IMR-90 (cell line): ENCODE measurements at regions not wholly inside any gene's neighbourhood (a gene's known extent, or its start where the extent isn't known, plus 50 kb on each side); places are given as distances from the start of the nearest gene placed in this dataset.

Experiments used
- ATAC-seq: fragments of 200-7000 bp; cut with Tn5 transposase; 2 replicates; pipeline ENCODE4 v1.9.1; 2020; ENCODE audit warnings: low read depth, mild to moderate bottlenecking, moderate library complexity
- BruUV-seq: library from RNA; stranded (reverse); fragments of 400-500 nt; replicated peaks from 2 replicates; lab custom pipeline; 2021; lab: Mats Ljungman, UMichigan
- CTCF ChIA-PET: fragments of 300-600 bp; formaldehyde crosslinking; extraction: SDS; loops from one replicate; lab custom pipeline; 2021; ENCODE audit warnings: antibody characterized with exemption; lab: Yijun Ruan, JAX
- POLR2A ChIA-PET: fragments of 300-600 bp; sonication (Branson Sonifier 250); formaldehyde crosslinking; loops from one replicate; lab custom pipeline; 2022; ENCODE audit warnings: antibody characterized with exemption; ENCODE audit not compliant: unreplicated experiment; lab: Charles Lee
- DNase-seq: peaks from one replicate; pipeline ENCODE4 v3.0.0; 2013
- H2AFZ ChIP-seq: replicated peaks from 2 replicates; pipeline ENCODE3; 2013; ENCODE audit warnings: low read length, mild to moderate bottlenecking; ENCODE audit not compliant: poor library complexity
- H2AK5ac ChIP-seq: 2 replicates; pipeline ENCODE4 v1.6.1; 2013; ENCODE audit warnings: low read depth, low read length, inconsistent platforms
- H2AK9ac ChIP-seq: replicated peaks from 2 replicates; pipeline ENCODE3; 2013; ENCODE audit warnings: mild to moderate bottlenecking, low read depth, low read length, moderate library complexity; ENCODE audit not compliant: poor library complexity
- H2BK120ac ChIP-seq: 2 replicates; pipeline ENCODE4 v1.6.1; 2013; ENCODE audit warnings: low read depth, low read length, inconsistent platforms
- H2BK15ac ChIP-seq: 3 replicates; pipeline ENCODE4 v1.6.1; 2013; ENCODE audit warnings: low read depth, low read length, inconsistent platforms
- H2BK20ac ChIP-seq: 2 replicates; pipeline ENCODE4 v1.6.1; 2013; ENCODE audit warnings: low read depth, mild to moderate bottlenecking, inconsistent platforms, low read length, moderate library complexity
- H2BK5ac ChIP-seq: 2 replicates; pipeline ENCODE4 v1.6.1; 2013; ENCODE audit warnings: mild to moderate bottlenecking, low read depth, low read length, inconsistent platforms; ENCODE audit not compliant: poor library complexity, severe bottlenecking
- H3K14ac ChIP-seq: replicated peaks from 2 replicates; pipeline ENCODE4 v1.6.1; 2013; ENCODE audit warnings: low read depth, low read length, inconsistent platforms
- H3K18ac ChIP-seq: 2 replicates; pipeline ENCODE4 v1.6.1; 2013; ENCODE audit warnings: low read depth, low read length, control low read depth
- H3K23ac ChIP-seq: 2 replicates; pipeline ENCODE4 v1.6.1; 2013; ENCODE audit warnings: low read depth, low read length, inconsistent platforms
- H3K27ac ChIP-seq: 2 replicates; pipeline ENCODE4 v1.5.1; 2013; ENCODE audit warnings: mild to moderate bottlenecking, control low read depth, low read length; ENCODE audit not compliant: insufficient read depth
- H3K27me3 ChIP-seq: 2 replicates; pipeline ENCODE4 v1.6.1; 2013; ENCODE audit warnings: low read length; ENCODE audit not compliant: control insufficient read depth, insufficient read depth
- H3K36me3 ChIP-seq: 2 replicates; pipeline ENCODE4 v1.6.1; 2013; ENCODE audit warnings: low read length, mixed read lengths; ENCODE audit not compliant: control insufficient read depth, insufficient read depth
- H3K4ac ChIP-seq: 2 replicates; pipeline ENCODE4 v1.6.1; 2013; ENCODE audit warnings: low read depth, low read length, inconsistent platforms
- H3K4me1 ChIP-seq: 2 replicates; pipeline ENCODE4 v1.6.1; 2013; ENCODE audit warnings: low read length, mixed read lengths; ENCODE audit not compliant: control insufficient read depth, insufficient read depth
- H3K4me2 ChIP-seq: 2 replicates; pipeline ENCODE4 v1.6.1; 2013; ENCODE audit warnings: low read depth, mild to moderate bottlenecking, control low read depth, low read length, moderate library complexity
- H3K4me3 ChIP-seq: 2 replicates; pipeline ENCODE4 v1.5.1; 2013; ENCODE audit warnings: low read depth, mild to moderate bottlenecking, control low read depth, low read length, moderate library complexity; ENCODE audit not compliant: insufficient read depth
- H3K56ac ChIP-seq: 2 replicates; pipeline ENCODE4 v1.6.1; 2013; ENCODE audit warnings: low read length, inconsistent platforms; ENCODE audit not compliant: insufficient read depth; ENCODE audit errors: extremely low read depth
- H3K79me1 ChIP-seq, 2 experiments: 2 replicates each; pipeline ENCODE4 v1.6.1; 2013; ENCODE audit warnings: low read length in 2 of 2, inconsistent platforms in 1 of 2, low read depth in 1 of 2
- H3K9ac ChIP-seq: 2 replicates; pipeline ENCODE4 v1.6.1; 2013; ENCODE audit warnings: low read depth, low read length, control low read depth
- H3K9me1 ChIP-seq: 2 replicates; pipeline ENCODE4 v1.6.1; 2013; ENCODE audit warnings: low read length, inconsistent platforms; ENCODE audit not compliant: insufficient read depth
- H3K9me3 ChIP-seq: 2 replicates; pipeline ENCODE4 v1.6.1; 2013; ENCODE audit warnings: low read length; ENCODE audit not compliant: control insufficient read depth, insufficient read depth
- H4K20me1 ChIP-seq: 2 replicates; pipeline ENCODE4 v1.6.1; 2013; ENCODE audit warnings: low read length, inconsistent platforms; ENCODE audit not compliant: insufficient read depth
- H4K5ac ChIP-seq: 2 replicates; pipeline ENCODE4 v1.6.1; 2013; ENCODE audit warnings: mild to moderate bottlenecking, low read depth, low read length, control low read depth
- H4K8ac ChIP-seq, 2 experiments: 2 replicates each; pipeline ENCODE4 v1.6.1; 2013; ENCODE audit warnings: low read depth in 2 of 2, low read length in 2 of 2, control low read depth in 1 of 2, inconsistent platforms in 1 of 2
- H4K91ac ChIP-seq: 2 replicates; pipeline ENCODE4 v1.6.1; 2013; ENCODE audit warnings: low read depth, low read length, inconsistent platforms; ENCODE audit not compliant: insufficient read depth
- CEBPB ChIP-seq: IDR thresholded peaks from 2 replicates; pipeline ENCODE4 v1.6.1; 2012; ENCODE audit warnings: low read depth, low read length, improper control_type of control experiment
- MAZ ChIP-seq: IDR thresholded peaks from 2 replicates; pipeline ENCODE4 v1.6.1; 2012; ENCODE audit warnings: low read depth, mild to moderate bottlenecking, low read length, improper control_type of control experiment, moderate library complexity, borderline replicate concordance
- WGBS, 2 experiments: methylation state at CpG; one replicate each; pipeline versions ENCODE4 v1.1.5 to v1.1.7; 2013; ENCODE audit warnings: missing lambda C conversion rate in 2 of 2; ENCODE audit not compliant: insufficient read length in 1 of 2; ENCODE audit errors: extremely low coverage in 2 of 2; 5-methylcytosine and 5-hydroxymethylcytosine counted together
- dilution Hi-C: fragments of 300-500 bp; cut with HindIII; formaldehyde crosslinking; loops from one replicate; pipeline ENCODE4 v1.14.3; 2018; ENCODE audit warnings: low sequenced_read_pairs; ENCODE audit not compliant: unreplicated experiment
- in situ Hi-C: fragments of 300-500 bp; cut with MboI; formaldehyde crosslinking; loops from 3 replicates; pipeline ENCODE4 v1.14.3; 2019; ENCODE audit warnings: low sequenced_read_pairs, inconsistent platforms, mixed read lengths
- intact Hi-C: fragments of 100-400 bp; cut with micrococcal nuclease; formaldehyde crosslinking; loops from 2 replicates; pipeline ENCODE4 v1.10.0; 2022

DNA sequence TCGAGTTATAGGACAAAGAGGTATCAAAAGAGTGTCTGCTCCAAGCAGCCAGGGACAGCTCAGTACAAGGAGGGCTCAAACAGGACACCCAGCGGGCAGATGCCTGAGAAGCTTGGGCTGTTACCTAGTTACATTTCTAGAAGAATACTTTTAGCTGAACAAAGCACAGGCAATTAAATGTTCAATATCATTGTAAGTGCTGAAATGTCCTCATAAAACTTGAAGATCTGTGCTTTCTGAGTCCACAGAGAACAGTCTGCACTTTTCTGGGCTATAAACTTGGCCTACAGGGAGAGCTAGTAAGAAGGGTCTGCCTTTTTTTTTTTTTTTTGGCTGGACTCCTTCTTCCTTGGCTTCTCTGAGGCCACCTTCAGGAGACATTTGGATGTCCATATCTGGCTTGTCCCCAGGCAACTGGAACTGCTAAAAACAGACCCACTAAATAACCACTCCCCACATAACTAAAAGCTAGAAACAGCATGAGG, 123.2 kb downstream of the SLC16A9 start:
- 60% methylated on average over 1 of the region's 2 CpGs; no CpG with 5 or more reads in 1 of the 2 experiments for WGBS, 2 experiments
- Histone ChIP-seq H3K23ac (no peak overlapping the region), H3K27me3 (peaks cover 1% of the 10 kb centered on the region; the same call in 1 of the 2 replicates), H3K56ac (no peak overlapping the region), H3K9ac (no peak overlapping the region), H3K4me1 (no peaks in the 10 kb centered on the region), H3K4ac (no peak overlapping the region), H3K9me3 (no peaks in the 10 kb centered on the region), H2BK20ac (no peak overlapping the region), H3K4me2 (no peak overlapping the region), H3K9me1 (no peaks in the 10 kb centered on the region), H3K18ac (no peak overlapping the region), H2AK9ac (no peak overlapping the region), H3K79me1 (no peaks in the 10 kb centered on the region), H4K91ac (no peak overlapping the region), H3K14ac (no peak overlapping the region), H3K27ac (no peak overlapping the region), H2AK5ac (no peak overlapping the region), H2BK5ac (no peak overlapping the region), H2BK120ac (no peak overlapping the region), H4K5ac (no peak overlapping the region), H4K20me1 (no peaks in the 10 kb centered on the region), H3K4me3 (no peak overlapping the region), H4K8ac (no peak overlapping the region), H2AFZ (no peak overlapping the region), H3K36me3 (no peaks in the 10 kb centered on the region), H2BK15ac (no peak overlapping the region)
- in situ Hi-C loops (loop anchor here (25.0 kb wide), 1 partner anchor 1049 kb away; no protein-coding TSS in a partner anchor), dilution Hi-C loops (no loop called here), intact Hi-C loops (no loop called here)
- ChIA-PET POLR2A (no interaction called here), CTCF (interaction anchor here (0.6 kb wide), 1 partner anchor 300 kb away, joined by 3 read pairs; no protein-coding TSS in a partner anchor)
- TF ChIP-seq MAZ (no peak), CEBPB (no peak)
- ATAC-seq = no peak
- no TSS peak for BruUV-seq
- DNase-seq = no peak
